HG02870 (cell line): ENCODE measurements at regions not wholly inside any gene's neighbourhood (a gene's known extent, or its start where the extent isn't known, plus 50 kb on each side); places are given as distances from the start of the nearest gene placed in this dataset.

ENCODE experiments used
- ATAC-seq: cut with Tn5 transposase; IDR thresholded peaks from one replicate; pipeline ENCODE4 v1.9.1; 2021; ENCODE audit warnings: mild to moderate bottlenecking, moderate library complexity; ENCODE audit not compliant: unreplicated experiment

- no peak for ATAC-seq
Measured at GRCh38 chr13:21999666-22000065, 328.8 kb downstream of the FGF9 start.

GRCh38 chr13:22000191-22000590 lies 329.3 kb downstream of the FGF9 start:
- ATAC-seq: no peak

GRCh38 chr13:22001336-22001735 lies 330.5 kb downstream of the FGF9 start:
- no peak for ATAC-seq

GRCh38 chr13:22002893-22003292 lies 332.0 kb downstream of the FGF9 start:
- no peak for ATAC-seq

- no peak for ATAC-seq
Measured at GRCh38 chr13:22009500-22009899, 338.6 kb downstream of the FGF9 start.

GRCh38 chr13:22009937-22010336 lies 339.1 kb downstream of the FGF9 start:
- no peak for ATAC-seq

GRCh38 chr13:22012686-22013085 lies 341.8 kb downstream of the FGF9 start:
- ATAC-seq: no peak

GRCh38 chr13:22014469-22014868 lies 343.6 kb downstream of the FGF9 start:
- ATAC-seq: no peak

- ATAC-seq: no peak
Measured at GRCh38 chr13:22017226-22017625, 346.4 kb downstream of the FGF9 start.

GRCh38 chr13:22018076-22018835 lies 347.4 kb downstream of the FGF9 start:
- ATAC-seq: no peak

- no peak for ATAC-seq
Measured at GRCh38 chr13:22018836-22019210, 347.9 kb downstream of the FGF9 start.

GRCh38 chr13:22024381-22024994 lies 353.6 kb downstream of the FGF9 start:
- ATAC-seq: no peak

- ATAC-seq: no peak
Measured at GRCh38 chr13:22027566-22027965, 356.7 kb downstream of the FGF9 start.

GRCh38 chr13:22028831-22029230 lies 358.0 kb downstream of the FGF9 start:
- ATAC-seq: no peak

GRCh38 chr13:22030321-22030720 lies 359.4 kb downstream of the FGF9 start:
- no peak for ATAC-seq

GRCh38 chr13:22031702-22032286 lies 360.9 kb downstream of the FGF9 start:
- ATAC-seq: no peak

- no peak for ATAC-seq
Measured at GRCh38 chr13:22032905-22033304, 362.0 kb downstream of the FGF9 start.

- ATAC-seq: no peak
Measured at GRCh38 chr13:22039961-22040360, 369.1 kb downstream of the FGF9 start.

GRCh38 chr13:22040810-22041364 lies 370.0 kb downstream of the FGF9 start:
- ATAC-seq: no peak

- no peak for ATAC-seq
Measured at GRCh38 chr13:22041741-22042140, 370.9 kb downstream of the FGF9 start.

GRCh38 chr13:22047082-22047784 lies 376.4 kb downstream of the FGF9 start:
- ATAC-seq: no peak

GRCh38 chr13:22047785-22048104 lies 376.9 kb downstream of the FGF9 start:
- ATAC-seq: no peak
